ENCODE measurements at regions not wholly inside any gene's neighbourhood (a gene's known extent, or its start where the extent isn't known, plus 50 kb on each side); places are given as distances from the start of the nearest gene placed in this dataset.
"Not testable (repeated sequence)": the region's sequence is repeated elsewhere in the genome, so short reads cannot be mapped to it uniquely, and the experiment has no call there.

- DNase-seq: no peak
Observed at GRCh38 chr5:114060866-114061265, 301.0 kb upstream of the KCNN2 start.

- DNase-seq: no peak
Observed at GRCh38 chr5:114062932-114063867, 298.7 kb upstream of the KCNN2 start.

DNA sequence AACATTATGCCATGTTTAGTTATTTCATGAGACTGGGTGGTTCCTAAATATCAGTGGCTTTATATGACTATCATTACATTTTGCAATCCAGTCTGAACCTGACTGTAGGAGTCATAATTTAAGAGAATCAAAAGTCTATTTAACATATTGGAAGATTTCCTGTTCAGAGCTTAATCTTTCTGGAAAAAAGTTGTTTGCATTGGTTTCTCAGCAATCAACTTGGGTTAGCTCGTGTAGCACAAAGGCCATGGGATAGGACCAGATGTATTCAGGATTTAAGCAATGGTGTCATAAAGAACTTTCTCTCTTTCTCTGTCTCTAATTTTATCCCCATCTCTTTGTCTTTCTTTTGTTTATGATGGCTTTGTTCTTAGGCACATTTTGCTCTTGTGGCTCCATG, 296.0 kb upstream of the KCNN2 start:
- DNase-seq: no peak

GRCh38 chr5:114070093-114070722, 291.7 kb upstream of the KCNN2 start:
- DNase-seq: no peak

DNA sequence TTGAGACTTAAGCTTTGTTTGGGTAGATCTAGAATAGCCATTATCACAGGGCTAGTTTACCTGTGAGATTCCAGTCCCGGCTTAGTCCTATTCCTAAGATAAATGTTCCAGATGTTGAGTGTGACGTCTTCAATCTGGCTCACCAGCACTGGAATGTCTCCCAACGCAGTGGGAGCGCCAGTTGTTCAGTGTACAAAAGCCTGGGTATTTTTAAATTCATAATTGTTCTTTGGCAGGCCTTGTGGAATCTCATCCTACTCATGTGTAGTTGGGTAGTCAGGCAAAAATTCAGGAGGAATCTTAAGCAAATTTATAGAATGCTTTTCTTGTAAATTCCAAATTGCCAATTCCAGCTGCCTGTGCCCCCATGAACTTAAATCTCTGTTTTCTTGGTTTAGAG, 272.6 kb upstream of the KCNN2 start:
- DNase-seq: no peak

DNA sequence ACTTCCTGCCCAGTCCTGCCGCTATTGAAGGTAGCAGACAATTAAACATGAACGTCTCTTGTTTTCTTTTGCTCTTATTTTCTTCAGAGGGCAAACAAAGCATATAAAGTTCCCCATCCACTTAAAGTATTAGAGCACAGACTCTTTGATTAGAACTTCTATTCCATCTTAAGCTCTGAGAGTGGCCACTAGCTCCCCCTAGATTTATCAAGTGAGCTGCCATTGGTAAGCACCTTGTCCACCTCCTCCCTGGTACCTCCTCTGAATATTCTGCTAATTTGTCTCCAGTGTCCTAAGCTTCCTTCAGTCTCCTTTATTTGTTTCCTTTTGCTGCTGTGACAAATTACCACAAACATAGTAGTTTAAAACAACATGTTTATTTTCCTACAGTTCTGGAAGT, 264.3 kb upstream of the KCNN2 start:
- no peak for DNase-seq

- no peak for DNase-seq
Observed at GRCh38 chr5:114099161-114099560, 262.7 kb upstream of the KCNN2 start.

- no peak for DNase-seq
Observed at GRCh38 chr5:114101153-114101552, 260.7 kb upstream of the KCNN2 start.

DNA sequence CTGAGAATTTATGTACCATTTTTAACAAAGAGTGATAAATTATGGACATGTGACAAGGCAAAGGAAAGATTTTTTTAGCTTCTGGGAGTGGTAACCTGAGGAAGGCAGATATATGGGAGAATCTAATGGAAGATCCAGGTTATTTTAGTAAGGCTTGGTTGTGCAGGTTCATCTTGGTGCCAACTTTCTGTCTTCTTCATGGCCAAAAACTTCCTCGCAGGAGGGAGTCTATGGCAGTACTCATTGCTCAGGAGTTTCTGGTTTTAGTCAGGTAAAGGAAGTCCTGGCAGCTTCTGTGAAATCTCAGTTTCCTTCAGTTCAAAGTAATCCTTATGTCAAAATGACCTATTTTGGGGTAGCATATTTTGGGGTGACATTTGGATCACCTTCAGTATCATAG, 248.3 kb upstream of the KCNN2 start:
- DNase-seq: no peak

DNA sequence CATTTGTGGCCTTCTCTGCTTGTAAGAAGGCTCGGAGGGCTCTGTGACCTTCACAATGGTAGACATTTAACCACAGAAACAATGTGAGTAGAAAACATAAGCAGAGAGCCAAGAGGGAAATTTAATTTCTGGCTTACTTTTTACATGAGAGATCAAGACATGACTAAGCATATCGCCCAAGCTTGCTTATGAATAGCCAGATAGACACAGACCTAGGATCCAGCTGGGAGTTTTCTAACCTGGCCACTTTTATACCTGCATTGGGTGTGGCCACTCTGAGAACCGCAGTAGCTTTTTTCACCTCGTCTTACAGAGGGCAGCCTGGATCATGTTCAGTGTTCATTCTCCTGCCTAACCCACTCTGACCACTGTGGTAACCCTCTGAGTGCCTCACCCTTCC, 244.9 kb upstream of the KCNN2 start:
- no peak for DNase-seq

DNA sequence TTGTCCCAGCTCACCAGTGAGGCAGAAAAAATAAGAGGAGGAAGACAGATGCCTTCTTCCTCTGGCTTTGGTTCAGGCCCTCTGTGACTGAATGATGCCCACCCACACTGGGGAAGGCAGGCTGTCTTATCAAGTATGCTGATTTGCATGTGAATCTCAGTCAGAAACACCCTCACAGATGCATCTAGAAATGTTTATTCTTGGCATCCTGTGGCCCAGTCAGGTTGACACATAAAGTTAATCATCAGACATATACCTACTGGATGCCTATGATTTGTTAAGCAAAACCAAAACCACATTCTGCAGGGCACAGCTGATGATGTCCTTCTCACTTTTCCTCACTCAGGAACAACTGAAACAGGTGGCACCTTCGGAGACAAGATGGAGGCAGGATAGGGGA, 243.4 kb upstream of the KCNN2 start:
- no peak for DNase-seq

- DNase-seq: no peak
Observed at GRCh38 chr5:114120166-114120565, 241.7 kb upstream of the KCNN2 start.

GRCh38 chr5:114122852-114123251, 239.0 kb upstream of the KCNN2 start:
- DNase-seq: no peak

DNA sequence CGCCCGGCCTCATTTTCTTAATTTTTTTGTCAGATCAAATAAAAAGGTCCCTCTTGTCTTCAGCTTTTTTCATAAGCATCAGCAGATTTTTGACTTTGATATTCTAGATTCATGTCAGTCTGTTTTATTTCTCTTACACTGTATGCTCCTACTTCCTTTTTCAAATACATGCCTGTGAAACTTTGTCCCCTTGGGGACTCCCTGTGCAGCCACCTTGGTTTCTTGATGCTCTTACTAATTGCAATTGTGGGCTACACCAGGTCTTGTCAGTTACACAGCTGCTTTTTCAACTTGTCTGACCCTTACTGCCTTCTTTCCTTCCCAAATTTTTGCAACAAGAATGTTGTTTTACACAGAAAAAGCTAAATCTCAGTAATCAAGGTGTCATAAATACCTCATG, 238.2 kb upstream of the KCNN2 start:
- DNase-seq: no peak

GRCh38 chr5:114146398-114146797, 215.5 kb upstream of the KCNN2 start:
- no peak for DNase-seq

- no peak for DNase-seq
Observed at GRCh38 chr5:114148253-114148652, 213.6 kb upstream of the KCNN2 start.

- not testable (repeated sequence) for DNase-seq
Observed at GRCh38 chr5:114148728-114149127, 213.1 kb upstream of the KCNN2 start.

DNA sequence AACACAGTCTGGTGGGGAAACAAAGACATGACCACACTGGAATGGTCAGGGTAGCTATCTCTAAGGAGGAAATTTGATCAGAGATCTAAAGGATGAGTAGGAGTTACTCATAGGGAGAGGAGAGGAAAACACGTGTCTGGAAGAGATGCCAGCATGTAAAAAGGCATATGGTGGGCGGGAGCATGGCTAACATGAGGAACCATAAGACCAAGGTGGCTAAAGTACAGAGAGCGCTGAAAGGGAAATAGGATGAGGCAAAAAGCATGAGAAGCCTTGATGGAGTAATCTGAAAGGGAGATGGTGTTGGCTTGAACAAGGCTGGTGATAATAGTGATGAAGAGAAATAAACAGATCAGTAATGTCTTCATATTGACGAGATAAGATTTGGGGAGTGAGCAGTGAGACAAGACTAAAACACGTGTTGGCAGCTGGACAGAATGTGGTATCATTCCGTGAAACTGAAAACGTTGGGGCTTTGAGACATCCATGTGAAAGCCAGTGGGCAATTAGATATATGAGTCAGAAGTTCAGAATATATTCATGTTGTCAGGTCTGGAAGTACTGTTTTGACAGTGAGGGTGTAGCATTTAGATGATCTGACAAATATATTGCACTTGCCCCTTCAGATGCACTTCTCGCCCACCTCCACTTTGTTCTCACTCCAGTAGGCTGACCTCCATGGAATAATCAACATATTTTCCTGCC, 209.1 kb upstream of the KCNN2 start:
- no peak for DNase-seq

DNA sequence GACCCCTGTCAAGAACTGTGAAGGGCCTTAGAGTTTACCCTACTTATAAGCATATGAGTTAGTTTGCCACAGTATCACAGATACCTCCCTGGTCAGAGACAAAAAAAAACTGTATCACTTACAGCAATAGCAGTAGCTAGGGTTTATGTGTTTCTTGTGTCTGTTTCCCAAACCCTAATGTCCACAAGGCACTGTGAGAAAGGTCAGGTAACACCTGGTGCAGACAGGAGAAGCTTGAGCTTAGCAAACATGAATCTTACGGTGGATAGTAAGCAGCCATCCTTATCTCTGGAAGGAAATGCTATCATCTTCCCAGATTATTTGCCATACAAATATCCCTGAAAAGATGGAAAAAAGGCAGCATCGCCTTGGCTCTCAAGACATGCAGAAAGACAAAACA, 208.5 kb upstream of the KCNN2 start:
- no peak for DNase-seq

- no peak for DNase-seq
Observed at GRCh38 chr5:114153833-114154232, 208.0 kb upstream of the KCNN2 start.

DNA sequence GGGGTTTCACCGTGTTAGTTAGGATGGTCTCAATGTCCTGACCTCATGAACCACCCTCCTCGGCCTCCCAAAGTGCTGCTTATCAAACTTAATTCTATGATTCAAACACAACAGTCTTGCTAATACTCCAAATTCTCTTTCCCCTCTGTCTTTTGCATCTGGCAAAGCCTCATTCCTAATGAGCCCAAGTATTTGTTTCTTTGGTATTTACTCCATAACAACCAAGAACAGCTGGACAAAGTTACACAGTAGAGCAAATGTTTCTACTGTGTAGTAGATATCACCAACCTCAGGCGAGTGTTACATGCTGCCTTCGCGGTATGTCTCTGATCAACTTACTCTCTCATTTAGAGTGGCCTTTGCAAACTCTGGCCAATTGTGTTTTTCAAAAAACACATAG, 195.8 kb upstream of the KCNN2 start:
- DNase-seq: no peak

- no peak for DNase-seq
Observed at GRCh38 chr5:114174131-114174530, 187.7 kb upstream of the KCNN2 start.

GRCh38 chr5:114174837-114175236, 187.0 kb upstream of the KCNN2 start:
- no peak for DNase-seq

DNA sequence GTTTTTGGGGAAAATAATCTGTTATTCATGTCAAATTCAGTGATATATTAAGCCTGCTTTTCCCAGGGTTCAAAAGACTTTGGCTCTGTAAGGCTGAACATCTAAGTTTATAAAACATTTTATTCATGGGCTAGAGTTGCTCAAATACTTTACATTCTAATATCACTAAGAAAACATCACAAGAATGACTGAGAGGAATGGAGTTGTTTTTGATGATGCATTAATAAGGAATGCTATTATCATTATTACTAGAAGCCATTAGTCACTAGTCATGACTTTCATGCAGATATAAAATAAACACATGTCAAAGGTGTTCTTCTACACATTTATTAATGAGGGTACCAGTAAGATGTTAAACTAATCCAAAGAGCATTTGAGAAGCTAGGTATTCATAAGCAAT, 185.5 kb upstream of the KCNN2 start:
- DNase-seq: no peak

Measured in activated T-cell treated with anti-CD3 and anti-CD28 coated beads, Interleukin-2, amount 50 U/mL, for 48 hours (primary cell).